IgD-negative memory B cell (primary cell): ENCODE measurements at regions not wholly inside any gene's neighbourhood (a gene's known extent, or its start where the extent isn't known, plus 50 kb on each side); places are given as distances from the start of the nearest gene placed in this dataset.
A peak's percentile ranks its signal among the peaks of the same experiment; 100 is the strongest.

Experiments used
- H3K27ac Mint-ChIP-seq, 3 donors: one replicate each; pipeline ENCODE4 v1.8.0; 2020 to 2022; ENCODE audit warnings: mild to moderate bottlenecking in 3 of 3, mixed read lengths in 3 of 3, moderate library complexity in 1 of 3
- H3K27me3 Mint-ChIP-seq: one replicate; pipeline ENCODE4 v1.8.0; 2021; ENCODE audit warnings: mixed read lengths
- H3K36me3 Mint-ChIP-seq: one replicate; pipeline ENCODE4 v1.8.0; 2020; ENCODE audit warnings: mild to moderate bottlenecking, mixed read lengths
- H3K4me1 Mint-ChIP-seq, 3 donors: one replicate each; pipeline ENCODE4 v1.8.0; 2020 to 2022; ENCODE audit warnings: mixed read lengths in 3 of 3, mild to moderate bottlenecking in 1 of 3
- H3K4me3 Mint-ChIP-seq, 4 donors: one replicate each; pipeline ENCODE4 v1.8.0; 2020 to 2022; ENCODE audit warnings: mild to moderate bottlenecking in 4 of 4, mixed read lengths in 4 of 4, moderate library complexity in 3 of 4
- H3K9me3 Mint-ChIP-seq, 3 donors: one replicate each; pipeline ENCODE4 v1.8.0; 2020 to 2021; ENCODE audit warnings: mixed read lengths in 3 of 3, mild to moderate bottlenecking in 1 of 3

DNA sequence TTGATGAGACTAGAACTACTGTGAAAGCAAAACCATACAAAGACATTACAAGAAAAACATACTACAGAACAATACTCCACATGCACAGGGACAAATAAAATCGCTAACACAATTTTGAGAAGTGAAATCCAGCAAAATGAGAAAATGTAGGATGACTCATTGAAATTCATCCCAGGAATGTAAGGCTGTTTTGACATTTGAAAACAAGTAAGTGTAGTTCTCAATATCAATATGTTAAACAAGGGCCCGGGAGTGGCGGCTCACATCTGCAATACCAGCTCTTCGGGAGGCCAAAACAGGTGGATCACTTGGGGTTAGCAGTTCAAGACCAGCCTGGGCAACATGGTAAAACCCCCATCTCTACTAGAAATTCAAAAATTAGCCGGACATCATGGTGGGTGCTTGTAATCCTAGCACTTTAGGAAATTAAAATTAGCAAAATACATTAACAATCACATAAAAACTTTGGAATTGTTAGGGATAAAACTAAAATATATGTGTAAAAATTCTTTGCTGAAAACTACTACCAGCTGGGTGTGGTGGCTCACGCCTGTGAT, 113.7 kb upstream of the ADARB2 start:
- Mint-ChIP-seq H3K27me3 (no peaks in the 10 kb centered on the region), H3K4me3 (no peak overlapping the region), H3K4me1 (no peaks in the 10 kb centered on the region), H3K27ac (no peak overlapping the region), H3K36me3 (no peaks in the 10 kb centered on the region), H3K9me3 (no peaks in the 10 kb centered on the region)

- Mint-ChIP-seq H3K27ac (no peak overlapping the region), H3K4me3 (no peak overlapping the region)
These were observed 110.0 kb upstream of the ADARB2 start for GRCh38 chr10:1847361-1847760.

DNA sequence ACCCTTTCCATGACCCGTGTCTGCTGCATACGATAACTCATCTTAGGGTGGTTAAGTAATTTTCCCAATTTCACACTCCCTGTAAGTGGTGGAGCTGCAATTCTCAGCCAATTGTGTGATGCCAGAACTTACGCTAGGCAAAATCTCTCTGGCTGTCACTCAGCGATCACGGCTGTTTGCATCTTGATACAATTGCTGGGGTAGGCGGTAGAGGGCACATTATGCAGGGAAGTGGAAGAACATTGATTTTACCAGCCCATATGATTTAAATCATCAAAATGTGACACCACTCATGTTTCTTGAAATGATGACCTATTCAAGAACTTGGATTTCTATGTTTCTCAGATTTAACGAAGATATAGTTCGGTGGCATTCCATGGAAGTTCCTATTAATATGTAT, 108.7 kb upstream of the ADARB2 start:
- H3K36me3 Mint-ChIP-seq, result no peaks in the 10 kb centered on the region
- no peak overlapping the region for H3K27ac Mint-ChIP-seq
- no peak overlapping the region for H3K4me3 Mint-ChIP-seq
- H3K27me3 Mint-ChIP-seq, result peaks cover 1% of the 10 kb centered on the region
- no peaks in the 10 kb centered on the region for H3K9me3 Mint-ChIP-seq
- no peaks in the 10 kb centered on the region for H3K4me1 Mint-ChIP-seq

More at GRCh38 chr10:1847361-1847760, 110.0 kb upstream of the ADARB2 start:
- Mint-ChIP-seq H3K36me3 (no peaks in the 10 kb centered on the region), H3K9me3 (no peaks in the 10 kb centered on the region), H3K4me1 (no peaks in the 10 kb centered on the region), H3K27me3 (peaks cover 1% of the 10 kb centered on the region)

DNA sequence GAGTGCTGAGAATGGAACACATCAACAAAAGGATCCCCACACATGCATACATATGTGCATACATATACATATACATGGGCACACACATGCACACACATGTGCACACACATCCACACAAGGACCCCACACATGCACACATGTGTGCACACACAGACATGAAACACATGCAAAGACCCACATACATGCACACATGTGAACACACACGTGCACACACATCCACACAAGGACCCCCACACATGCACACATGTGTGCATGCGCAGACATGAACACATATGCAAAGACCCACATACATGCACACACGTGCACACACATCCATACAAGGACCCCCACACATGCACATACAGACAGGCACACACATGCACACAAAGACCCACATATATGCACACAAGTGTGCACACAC, 104.4 kb upstream of the ADARB2 start:
- no peak overlapping the region for H3K27ac Mint-ChIP-seq
- no peak overlapping the region for H3K4me3 Mint-ChIP-seq
- peaks cover 4% of the 10 kb centered on the region for H3K27me3 Mint-ChIP-seq
- no peaks in the 10 kb centered on the region for H3K4me1 Mint-ChIP-seq
- no peaks in the 10 kb centered on the region for H3K36me3 Mint-ChIP-seq
- H3K9me3 Mint-ChIP-seq, result no peaks in the 10 kb centered on the region

DNA sequence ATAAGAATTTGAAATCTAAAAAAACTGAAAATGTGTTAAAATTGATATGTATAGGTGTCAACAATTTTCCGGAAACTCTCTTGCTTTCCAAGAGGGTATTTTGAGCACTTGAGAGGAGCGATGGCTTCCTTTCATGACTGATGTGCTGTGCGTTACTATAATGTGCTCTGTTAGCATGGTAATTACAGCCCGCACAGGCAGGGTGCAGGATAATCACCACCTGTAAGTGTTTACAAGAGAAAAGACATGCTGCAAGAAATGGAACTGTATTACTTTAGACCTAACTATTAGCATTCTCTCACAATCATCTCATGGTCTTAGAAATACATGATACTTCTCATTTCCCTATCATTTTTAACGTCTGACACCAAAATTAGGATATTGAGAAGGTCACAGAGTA, 92.4 kb upstream of the ADARB2 start:
- Mint-ChIP-seq H3K9me3 (peaks cover 0 to 11% (median 9%) of the 10 kb centered on the region in 3 donors), H3K27me3 (peaks cover 8% of the 10 kb centered on the region), H3K36me3 (peaks cover 3% of the 10 kb centered on the region), H3K27ac (no peak overlapping the region), H3K4me1 (peaks cover 4 to 7% (median 7%) of the 10 kb centered on the region in 3 donors), H3K4me3 (no peak overlapping the region)

- Mint-ChIP-seq H3K9me3 (peaks cover 1 to 21% (median 11%) of the 10 kb centered on the region in 3 donors), H3K27me3 (peaks cover 10% of the 10 kb centered on the region), H3K4me1 (peaks cover 4 to 9% (median 7%) of the 10 kb centered on the region in 3 donors), H3K36me3 (peaks cover 3% of the 10 kb centered on the region), H3K27ac (peak overlapping the region in 1 of 3 donors; percentile 39), H3K4me3 (no peak overlapping the region)
These were observed 87.6 kb upstream of the ADARB2 start for GRCh38 chr10:1824928-1825327.

DNA sequence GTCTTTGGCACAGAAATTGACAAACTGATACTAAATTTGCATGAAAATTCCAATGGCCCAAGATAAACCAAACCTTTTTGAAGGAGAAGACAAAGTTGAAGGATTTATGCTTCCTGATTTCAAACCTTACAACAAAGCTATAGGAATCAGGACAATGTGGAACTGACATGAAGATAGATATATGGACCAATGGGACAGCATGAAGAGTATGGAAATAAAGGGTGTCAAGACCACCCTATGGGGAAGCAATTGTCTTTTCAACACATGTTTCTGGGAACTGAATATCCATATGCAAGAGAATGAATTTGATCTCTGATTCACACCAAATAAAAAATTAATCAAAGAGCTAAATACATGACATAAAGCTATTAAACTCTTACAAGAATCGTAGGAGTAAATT, 77.2 kb upstream of the ADARB2 start:
- peaks cover 1 to 15% (median 10%) of the 10 kb centered on the region in 3 donors for H3K9me3 Mint-ChIP-seq
- peaks cover 0 to 1% (median 0%) of the 10 kb centered on the region in 3 donors for H3K4me1 Mint-ChIP-seq
- H3K27me3 Mint-ChIP-seq, result no peaks in the 10 kb centered on the region
- no peak overlapping the region for H3K27ac Mint-ChIP-seq
- no peak overlapping the region for H3K4me3 Mint-ChIP-seq
- H3K36me3 Mint-ChIP-seq, result peaks cover 4% of the 10 kb centered on the region

GRCh38 chr10:1809139-1809741, 71.9 kb upstream of the ADARB2 start:
- Mint-ChIP-seq H3K36me3 (peaks cover 2% of the 10 kb centered on the region), H3K27me3 (no peaks in the 10 kb centered on the region), H3K4me3 (no peak overlapping the region), H3K4me1 (peaks cover 0 to 4% (median 1%) of the 10 kb centered on the region in 3 donors), H3K9me3 (peaks cover 0 to 1% (median 0%) of the 10 kb centered on the region in 3 donors), H3K27ac (no peak overlapping the region)

- Mint-ChIP-seq H3K27ac (no peak overlapping the region), H3K36me3 (peaks cover 2% of the 10 kb centered on the region), H3K27me3 (no peaks in the 10 kb centered on the region), H3K9me3 (peaks cover 0 to under 1% (median 0%) of the 10 kb centered on the region in 3 donors), H3K4me1 (peaks cover 0 to 4% (median 1%) of the 10 kb centered on the region in 3 donors), H3K4me3 (no peak overlapping the region)
These were observed 70.6 kb upstream of the ADARB2 start for GRCh38 chr10:1807924-1808323.

GRCh38 chr10:1807196-1807595, 69.9 kb upstream of the ADARB2 start:
- Mint-ChIP-seq H3K9me3 (no peaks in the 10 kb centered on the region), H3K36me3 (peaks cover 2% of the 10 kb centered on the region), H3K4me3 (no peak overlapping the region), H3K27me3 (no peaks in the 10 kb centered on the region), H3K4me1 (peaks cover 0 to 4% (median 1%) of the 10 kb centered on the region in 3 donors), H3K27ac (no peak overlapping the region)

GRCh38 chr10:1802413-1802812, 65.1 kb upstream of the ADARB2 start:
- Mint-ChIP-seq H3K36me3 (peaks cover 2% of the 10 kb centered on the region), H3K27me3 (peaks cover 4% of the 10 kb centered on the region), H3K9me3 (peaks cover 0 to 4% (median 3%) of the 10 kb centered on the region in 3 donors), H3K4me3 (no peak overlapping the region), H3K4me1 (peaks cover 0 to 4% (median 0%) of the 10 kb centered on the region in 3 donors), H3K27ac (no peak overlapping the region)

GRCh38 chr10:1788401-1788800, 51.1 kb upstream of the ADARB2 start:
- Mint-ChIP-seq H3K27me3 (peaks cover 5% of the 10 kb centered on the region), H3K36me3 (no peaks in the 10 kb centered on the region), H3K27ac (no peak overlapping the region), H3K9me3 (peaks cover 0 to 2% (median 2%) of the 10 kb centered on the region in 3 donors), H3K4me3 (no peak overlapping the region), H3K4me1 (no peaks in the 10 kb centered on the region)
